CD4-positive, CD25-positive, alpha-beta regulatory T cell (primary cell): ENCODE measurements at regions not wholly inside any gene's neighbourhood (a gene's known extent, or its start where the extent isn't known, plus 50 kb on each side); places are given as distances from the start of the nearest gene placed in this dataset.

Experiments
- ATAC-seq, 2 donors: fragments of 150-1000 bp; cut with Tn5 transposase; one replicate each; pipeline ENCODE4 v1.10.0; 2021; ENCODE audit warnings: low read depth in 2 of 2, moderate number of reproducible peaks in 2 of 2, moderate library complexity in 1 of 2
- DNase-seq, 3 donors: peaks; one replicate each; pipeline versions ENCODE4 v3.0.0 to v3.0.0-alpha.2; 2012 to 2022; ENCODE audit warnings: mixed read lengths in 1 of 3
- H3K27ac ChIP-seq: one replicate; pipeline ENCODE4 v1.7.0; 2013; ENCODE audit warnings: mild to moderate bottlenecking, low read length; ENCODE audit not compliant: insufficient read depth, poor library complexity, severe bottlenecking
- H3K27me3 ChIP-seq: one replicate; pipeline ENCODE4 v1.7.0; 2013; ENCODE audit warnings: low read length; ENCODE audit not compliant: control insufficient read depth, insufficient read depth
- H3K36me3 ChIP-seq: one replicate; pipeline ENCODE4 v1.7.0; 2013; ENCODE audit warnings: mild to moderate bottlenecking, low read length, moderate library complexity; ENCODE audit not compliant: control insufficient read depth, insufficient read depth
- H3K4me1 ChIP-seq: 2 replicates; pipeline ENCODE4 v1.7.0; 2013; ENCODE audit warnings: mild to moderate bottlenecking, low read length; ENCODE audit not compliant: insufficient read depth, control insufficient read depth, poor library complexity, severe bottlenecking
- H3K4me3 ChIP-seq: one replicate; pipeline ENCODE4 v1.7.0; 2013; ENCODE audit warnings: low read depth, mild to moderate bottlenecking, low read length, moderate library complexity
- H3K9me3 ChIP-seq, 2 experiments: 1 replicate in 1 of 2; 2 replicates in 1 of 2; pipeline ENCODE4 v1.7.0; 2013; ENCODE audit warnings: low read length in 2 of 2, mild to moderate bottlenecking in 1 of 2, moderate library complexity in 1 of 2; ENCODE audit not compliant: control insufficient read depth in 2 of 2
- H3K27ac Mint-ChIP-seq, 3 donors: one replicate each; pipeline ENCODE4 v1.8.0; 2020 to 2022; ENCODE audit warnings: mild to moderate bottlenecking in 3 of 3, mixed read lengths in 3 of 3, moderate library complexity in 2 of 3
- H3K27me3 Mint-ChIP-seq: one replicate; pipeline ENCODE4 v1.8.0; 2022; ENCODE audit warnings: mild to moderate bottlenecking, mixed read lengths
- H3K36me3 Mint-ChIP-seq: one replicate; pipeline ENCODE4 v1.8.0; 2020; ENCODE audit warnings: mixed read lengths
- H3K4me1 Mint-ChIP-seq, 4 donors: one replicate each; pipeline ENCODE4 v1.8.0; 2020 to 2022; ENCODE audit warnings: mixed read lengths in 4 of 4, mild to moderate bottlenecking in 1 of 4
- H3K4me3 Mint-ChIP-seq, 4 donors: one replicate each; pipeline ENCODE4 v1.8.0; 2020 to 2022; ENCODE audit warnings: mild to moderate bottlenecking in 4 of 4, mixed read lengths in 4 of 4, moderate library complexity in 3 of 4
- H3K9me3 Mint-ChIP-seq, 7 donors: one replicate each; pipeline ENCODE4 v1.8.0; 2020 to 2022; ENCODE audit warnings: mixed read lengths in 7 of 7, mild to moderate bottlenecking in 3 of 7, moderate library complexity in 2 of 7

GRCh38 chr3:10616321-10616720, 110.9 kb upstream of the ATP2B2 start:
- Histone ChIP-seq H3K27ac (no peak overlapping the region), H3K9me3 (peaks cover 5 to 21% of the 10 kb centered on the region in 2 experiments), H3K36me3 (no peaks in the 10 kb centered on the region), H3K4me1 (no peaks in the 10 kb centered on the region), H3K27me3 (peaks cover 6% of the 10 kb centered on the region), H3K4me3 (no peak overlapping the region)
- no peak overlapping the region for H3K27ac Mint-ChIP-seq
- H3K27me3 Mint-ChIP-seq: peaks cover 19% of the 10 kb centered on the region
- no peak overlapping the region for H3K4me3 Mint-ChIP-seq
- peaks cover 0 to 3% (median 0%) of the 10 kb centered on the region in 4 donors for H3K4me1 Mint-ChIP-seq
- ATAC-seq (no peak), DNase-seq (no peak)
- H3K9me3 Mint-ChIP-seq: peaks cover 0 to 32% (median 6%) of the 10 kb centered on the region in 7 donors
- H3K36me3 Mint-ChIP-seq: no peaks in the 10 kb centered on the region

- Histone ChIP-seq H3K4me3 (no peak overlapping the region), H3K27ac (no peak overlapping the region), H3K27me3 (no peaks in the 10 kb centered on the region), H3K4me1 (no peaks in the 10 kb centered on the region), H3K9me3 (no peaks in the 10 kb centered on the region), H3K36me3 (no peaks in the 10 kb centered on the region)
- DNase-seq (no peak), ATAC-seq (no peak)
- H3K4me1 Mint-ChIP-seq: peaks cover 0 to 3% (median 0%) of the 10 kb centered on the region in 4 donors
- H3K36me3 Mint-ChIP-seq: no peaks in the 10 kb centered on the region
- peaks cover 18% of the 10 kb centered on the region for H3K27me3 Mint-ChIP-seq
- no peak overlapping the region for H3K27ac Mint-ChIP-seq
- H3K4me3 Mint-ChIP-seq: no peak overlapping the region
- no peaks in the 10 kb centered on the region for H3K9me3 Mint-ChIP-seq
Observed at GRCh38 chr3:10619989-10620832, 114.8 kb upstream of the ATP2B2 start.

GRCh38 chr3:10620833-10621082, 115.4 kb upstream of the ATP2B2 start:
- Mint-ChIP-seq H3K36me3 (no peaks in the 10 kb centered on the region), H3K27me3 (peaks cover 18% of the 10 kb centered on the region), H3K9me3 (no peaks in the 10 kb centered on the region), H3K4me3 (no peak overlapping the region), H3K27ac (no peak overlapping the region), H3K4me1 (peaks cover 0 to 3% (median 0%) of the 10 kb centered on the region in 4 donors)
- Histone ChIP-seq H3K4me3 (no peak overlapping the region), H3K36me3 (no peaks in the 10 kb centered on the region), H3K27ac (no peak overlapping the region), H3K9me3 (no peaks in the 10 kb centered on the region), H3K4me1 (no peaks in the 10 kb centered on the region), H3K27me3 (no peaks in the 10 kb centered on the region)
- ATAC-seq (no peak), DNase-seq (no peak)

- Mint-ChIP-seq H3K27me3 (peaks cover 13% of the 10 kb centered on the region), H3K36me3 (no peaks in the 10 kb centered on the region), H3K4me3 (no peak overlapping the region), H3K9me3 (no peaks in the 10 kb centered on the region), H3K27ac (no peak overlapping the region), H3K4me1 (peaks cover 0 to 3% (median 1%) of the 10 kb centered on the region in 4 donors)
- H3K27me3 ChIP-seq: no peaks in the 10 kb centered on the region
- no peak overlapping the region for H3K4me3 ChIP-seq
- H3K9me3 ChIP-seq: no peaks in the 10 kb centered on the region
- no peak for DNase-seq
- no peaks in the 10 kb centered on the region for H3K4me1 ChIP-seq
- no peaks in the 10 kb centered on the region for H3K36me3 ChIP-seq
- no peak overlapping the region for H3K27ac ChIP-seq
- no peak for ATAC-seq
Observed at GRCh38 chr3:10623578-10624275, 118.3 kb upstream of the ATP2B2 start.

GRCh38 chr3:10625323-10625722, 119.9 kb upstream of the ATP2B2 start:
- H3K4me1 ChIP-seq: no peaks in the 10 kb centered on the region
- Mint-ChIP-seq H3K9me3 (no peaks in the 10 kb centered on the region), H3K27me3 (peaks cover 13% of the 10 kb centered on the region), H3K4me1 (peaks cover 0 to 2% (median 0%) of the 10 kb centered on the region in 4 donors), H3K4me3 (no peak overlapping the region), H3K36me3 (no peaks in the 10 kb centered on the region), H3K27ac (no peak overlapping the region)
- H3K27ac ChIP-seq: no peak overlapping the region
- DNase-seq (no peak), ATAC-seq (no peak)
- no peaks in the 10 kb centered on the region for H3K27me3 ChIP-seq
- H3K36me3 ChIP-seq: no peaks in the 10 kb centered on the region
- H3K9me3 ChIP-seq: no peaks in the 10 kb centered on the region
- H3K4me3 ChIP-seq: no peak overlapping the region

GRCh38 chr3:10627884-10628572, 122.6 kb upstream of the ATP2B2 start:
- Mint-ChIP-seq H3K36me3 (no peaks in the 10 kb centered on the region), H3K4me3 (no peak overlapping the region), H3K27ac (no peak overlapping the region), H3K9me3 (no peaks in the 10 kb centered on the region), H3K4me1 (peaks cover 0 to 2% (median 0%) of the 10 kb centered on the region in 4 donors), H3K27me3 (peaks cover 5% of the 10 kb centered on the region)
- Histone ChIP-seq H3K27ac (no peak overlapping the region), H3K4me3 (no peak overlapping the region), H3K27me3 (no peaks in the 10 kb centered on the region), H3K4me1 (no peaks in the 10 kb centered on the region), H3K9me3 (no peaks in the 10 kb centered on the region), H3K36me3 (no peaks in the 10 kb centered on the region)
- ATAC-seq (no peak), DNase-seq (no peak)

- Mint-ChIP-seq H3K27me3 (peaks cover 12% of the 10 kb centered on the region), H3K27ac (no peak overlapping the region), H3K4me3 (no peak overlapping the region), H3K4me1 (peaks cover 0 to 2% (median 0%) of the 10 kb centered on the region in 4 donors), H3K9me3 (no peaks in the 10 kb centered on the region), H3K36me3 (no peaks in the 10 kb centered on the region)
- no peak overlapping the region for H3K27ac ChIP-seq
- ATAC-seq (no peak), DNase-seq (no peak)
- H3K9me3 ChIP-seq: no peaks in the 10 kb centered on the region
- no peaks in the 10 kb centered on the region for H3K36me3 ChIP-seq
- H3K4me3 ChIP-seq: no peak overlapping the region
- H3K4me1 ChIP-seq: no peaks in the 10 kb centered on the region
- H3K27me3 ChIP-seq: no peaks in the 10 kb centered on the region
Observed at GRCh38 chr3:10628891-10629670, 123.7 kb upstream of the ATP2B2 start.
